Lower leg skin (tissue), 4 donors: ENCODE measurements at regions not wholly inside any gene's neighbourhood (a gene's known extent, or its start where the extent isn't known, plus 50 kb on each side); places are given as distances from the start of the nearest gene placed in this dataset.

Experiments used
- DNase-seq, 2 donors: peaks; one replicate each; pipeline ENCODE4 v3.0.0-alpha.2; 2019; ENCODE audit warnings: low spot score in 2 of 2
- H3K4me3 ChIP-seq: fragments of 200-600 bp; sonication (generic); 2 replicates; pipeline ENCODE4 v1.5.1; 2017; ENCODE audit warnings: mild to moderate bottlenecking, low read depth; ENCODE audit not compliant: poor library complexity, severe bottlenecking
- CTCF ChIP-seq, 3 donors: fragments of 450-650 bp; IDR thresholded peaks; one replicate each; pipeline ENCODE4 v1.5.1; 2016; ENCODE audit warnings: antibody characterized with exemption in 3 of 3, mild to moderate bottlenecking in 3 of 3, moderate library complexity in 2 of 3
- POLR2A ChIP-seq, 2 donors: fragments of 450-650 bp; IDR thresholded peaks; one replicate each; pipeline ENCODE4 v1.6.1; 2016 to 2017; ENCODE audit warnings: antibody characterized with exemption in 2 of 2, mild to moderate bottlenecking in 1 of 2, moderate library complexity in 1 of 2
- WGBS, 2 donors: methylation state at CpG; one replicate each; pipeline ENCODE4 v1.1.5; 2018; 5-methylcytosine and 5-hydroxymethylcytosine counted together
- intact Hi-C: fragments of 100-400 bp; cut with DNase I; formaldehyde crosslinking; loops from one replicate; pipeline ENCODE4 v1.15.0; 2023; ENCODE audit warnings: low total_unique reads

GRCh38 chr1:8191474-8191873 is 126.4 kb upstream of the SLC45A1 start:
- 85 to 89% methylated on average over 9 of the region's 9 CpGs for WGBS, 2 donors
- H3K4me3 ChIP-seq: no peak overlapping the region
- intact Hi-C loops: no loop called here
- DNase-seq: no peak
- TF ChIP-seq CTCF (IDR thresholded peaks at IDR 0.05): no peak
- TF ChIP-seq POLR2A (IDR thresholded peaks at IDR 0.05): no peak

GRCh38 chr1:8189931-8190483 is 127.9 kb upstream of the SLC45A1 start:
- H3K4me3 ChIP-seq: no peak overlapping the region
- 86 to 87% methylated on average over 6 of the region's 6 CpGs for WGBS, 2 donors
- TF ChIP-seq POLR2A (IDR thresholded peaks at IDR 0.05) (no peak), CTCF (IDR thresholded peaks at IDR 0.05) (peak in 1 of 3 donors; percentile 63)
- DNase-seq: no peak
- intact Hi-C loops: no loop called here

- TF ChIP-seq POLR2A (IDR thresholded peaks at IDR 0.05) (no peak), CTCF (IDR thresholded peaks at IDR 0.05) (no peak)
- H3K4me3 ChIP-seq: no peak overlapping the region
- intact Hi-C loops: no loop called here
- DNase-seq: no peak
- WGBS, 2 donors: 90 to 95% methylated on average over 5 of the region's 5 CpGs
Measured at GRCh38 chr1:8185400-8185799, 132.5 kb upstream of the SLC45A1 start.

- TF ChIP-seq CTCF (IDR thresholded peaks at IDR 0.05) (no peak), POLR2A (IDR thresholded peaks at IDR 0.05) (no peak)
- intact Hi-C loops: no loop called here
- WGBS, 2 donors: 92 to 94% methylated on average over 3 of the region's 3 CpGs
- H3K4me3 ChIP-seq: no peak overlapping the region
- DNase-seq: no peak
Measured at GRCh38 chr1:8184301-8184700, 133.6 kb upstream of the SLC45A1 start.

- TF ChIP-seq CTCF (IDR thresholded peaks at IDR 0.05) (no peak), POLR2A (IDR thresholded peaks at IDR 0.05) (no peak)
- 57 to 65% methylated on average over 12 of the region's 12 CpGs for WGBS, 2 donors
- intact Hi-C loops: no loop called here
- DNase-seq: no peak
- H3K4me3 ChIP-seq: no peak overlapping the region
Measured at GRCh38 chr1:8182034-8182761, 135.7 kb upstream of the SLC45A1 start.
